ENCODE measurements at regions not wholly inside any gene's neighbourhood (a gene's known extent, or its start where the extent isn't known, plus 50 kb on each side); places are given as distances from the start of the nearest gene placed in this dataset.
"Not testable (repeated sequence)": the region's sequence is repeated elsewhere in the genome, so short reads cannot be mapped to it uniquely, and the experiment has no call there.

DNA sequence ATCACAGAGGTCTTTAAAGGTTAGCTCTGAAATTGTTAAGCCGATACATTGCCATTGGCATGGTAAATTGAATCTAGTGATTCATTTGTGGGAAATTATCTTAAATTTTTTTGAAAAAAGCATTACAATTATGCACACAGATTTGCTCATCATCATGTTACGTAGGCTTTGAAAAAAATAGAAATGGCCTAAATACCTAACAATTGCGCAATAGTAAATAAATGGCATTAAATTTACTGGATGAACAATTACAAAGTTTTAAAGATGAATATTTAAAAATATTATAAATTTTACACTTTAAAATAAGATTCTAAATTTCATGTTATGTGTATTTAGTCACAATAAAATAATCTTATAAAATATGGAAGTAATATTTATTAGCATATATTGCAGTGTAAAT is 171.3 kb downstream of the RPRM start:
- DNase-seq (ENCODE audit: low read depth) = no peak

DNA sequence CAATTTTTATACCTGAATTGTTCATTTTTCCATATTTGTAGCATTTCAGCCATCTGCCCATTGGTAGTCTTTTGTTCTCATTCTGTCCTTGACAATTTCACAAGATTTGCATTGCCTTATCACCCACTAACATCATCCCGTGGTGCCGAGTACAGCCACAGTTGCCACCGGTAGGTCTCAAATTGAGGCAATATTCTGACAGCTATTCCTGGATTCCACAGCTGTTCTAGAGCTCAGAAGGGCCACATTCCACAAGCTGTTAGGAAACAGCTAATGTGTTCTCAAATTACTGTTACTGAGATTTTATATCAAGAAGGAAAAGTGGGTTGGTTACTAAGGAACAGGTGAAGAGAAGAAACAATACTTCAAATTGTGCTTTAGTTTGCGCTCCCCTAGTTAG is 178.8 kb downstream of the RPRM start:
- DNase-seq (ENCODE audit: low read depth) = no peak

DNA sequence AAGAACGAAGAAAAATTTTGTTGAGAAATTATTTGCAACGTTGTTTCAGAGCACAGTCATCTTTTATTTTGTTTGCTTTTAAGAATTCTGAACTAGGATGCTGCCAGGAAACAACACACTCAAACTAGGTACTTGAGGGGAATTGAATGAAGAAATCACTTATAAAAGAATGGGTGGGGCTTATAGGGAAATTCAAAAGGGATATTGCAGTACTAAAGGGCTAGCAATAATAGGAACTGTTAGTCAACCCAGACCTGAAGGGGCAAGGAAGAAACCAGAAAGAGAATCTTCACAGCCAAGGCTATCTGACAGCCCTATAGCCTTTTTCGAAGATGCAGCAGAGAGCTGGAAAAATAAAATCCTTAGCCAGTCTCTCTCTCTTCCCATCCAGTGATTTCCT is 179.3 kb downstream of the RPRM start:
- DNase-seq (ENCODE audit: low read depth) = no peak

DNA sequence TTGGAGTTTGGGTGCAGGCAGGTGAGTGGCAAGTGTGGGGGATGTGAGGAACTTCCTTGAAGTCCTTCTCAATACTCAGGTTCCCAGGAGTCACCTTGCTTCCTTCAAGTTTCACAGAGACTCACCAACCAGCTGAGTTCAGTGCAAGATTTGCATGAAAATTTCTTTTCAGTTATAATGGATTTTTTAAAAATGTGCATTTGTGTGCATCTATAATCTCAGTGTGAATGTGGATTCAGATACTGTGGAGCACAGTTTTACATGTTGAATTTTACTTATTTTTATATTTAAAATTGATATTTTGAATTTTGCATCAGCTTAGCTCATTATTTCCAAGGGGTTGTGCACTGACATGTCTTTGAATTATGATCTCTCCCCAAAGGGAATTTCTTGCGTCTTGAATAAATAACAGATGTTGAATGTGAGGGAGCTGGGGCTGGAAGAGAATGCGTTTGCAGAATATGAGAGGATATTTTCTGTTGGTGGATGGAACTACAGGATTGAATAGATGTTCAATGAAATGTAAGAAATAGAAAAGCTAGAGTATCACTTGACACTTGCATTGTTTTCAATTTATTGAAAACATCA is 184.3 kb downstream of the RPRM start:
- no peak for DNase-seq (ENCODE audit: low read depth)

DNA sequence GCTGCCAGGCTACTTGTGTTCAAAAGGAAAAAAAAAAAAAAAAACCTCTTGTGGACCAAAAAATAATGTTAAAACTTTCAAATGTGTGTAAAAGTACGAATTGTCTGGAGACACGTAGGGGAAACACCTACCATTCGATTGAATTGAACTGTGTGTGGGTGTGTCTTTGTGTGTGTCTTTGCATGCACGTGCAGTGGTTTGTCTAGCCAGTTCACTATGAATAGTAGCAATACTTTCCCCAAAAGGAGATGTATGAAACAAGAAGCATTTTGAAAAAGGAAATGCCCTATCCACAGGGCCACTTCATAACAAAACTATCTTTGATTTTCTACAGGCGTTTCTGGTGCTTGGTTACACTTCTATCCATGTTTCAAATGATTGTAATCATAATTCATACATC is 186.8 kb downstream of the RPRM start:
- DNase-seq (ENCODE audit: low read depth) = no peak

DNA sequence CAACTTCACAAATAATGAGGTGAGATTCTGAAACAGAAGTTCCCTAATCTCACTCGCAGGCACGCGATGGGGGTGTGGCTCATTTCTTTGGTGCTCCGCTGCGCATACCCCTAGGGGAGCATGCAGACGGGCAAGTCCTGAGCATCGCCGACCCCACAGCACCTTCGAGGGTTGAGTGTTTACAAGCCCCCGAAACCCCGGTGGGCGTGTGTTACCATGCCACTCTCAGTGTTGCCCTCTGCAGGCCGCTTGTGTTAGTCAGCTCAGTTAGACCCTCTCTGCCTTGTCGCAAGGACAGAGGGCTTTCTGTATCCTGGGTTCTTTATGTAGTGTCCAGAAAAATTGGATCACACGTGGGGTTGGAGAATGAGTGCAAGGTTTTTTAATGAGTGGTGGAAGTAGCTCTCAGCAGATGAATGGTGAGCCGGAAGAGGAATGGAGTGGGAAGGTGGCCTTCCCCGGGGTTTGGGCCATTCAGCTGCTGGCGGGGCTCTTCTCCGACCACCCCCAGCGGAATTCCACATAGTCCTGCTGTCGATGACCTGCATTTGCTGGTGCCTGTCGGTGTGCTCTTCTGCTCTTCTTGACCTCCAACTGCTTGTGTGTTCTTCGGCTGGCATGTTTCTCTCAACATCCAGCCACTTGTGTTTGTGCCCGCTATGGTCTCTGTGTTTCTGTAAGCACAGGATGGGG is 191.3 kb downstream of the RPRM start:
- no peak for DNase-seq (ENCODE audit: low read depth)

DNA sequence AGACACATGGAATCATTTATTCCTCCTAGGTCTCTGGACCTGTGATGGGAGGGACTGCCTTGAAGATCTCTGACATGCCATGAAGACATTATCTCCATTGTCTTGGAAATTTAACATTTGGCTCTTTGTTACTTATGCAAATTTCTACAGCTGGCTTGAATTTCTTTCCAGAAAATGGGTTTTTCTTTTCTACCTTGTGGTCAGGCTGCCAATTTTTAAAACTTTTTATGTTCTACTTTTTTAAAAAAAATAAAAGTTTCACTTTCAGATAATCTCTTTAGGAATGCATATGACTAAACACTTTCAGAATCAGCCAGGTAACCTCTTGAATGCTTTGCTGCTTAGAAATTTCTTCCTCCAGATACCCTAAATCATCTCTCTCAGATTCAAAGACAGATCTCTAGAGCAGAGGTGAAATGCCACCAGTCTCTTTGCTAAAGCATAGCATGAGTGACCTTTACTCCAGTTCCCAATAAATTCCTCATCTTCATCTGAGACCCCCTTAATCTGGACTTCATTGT is 209.6 kb downstream of the RPRM start:
- DNase-seq (ENCODE audit: low read depth) = no peak

DNA sequence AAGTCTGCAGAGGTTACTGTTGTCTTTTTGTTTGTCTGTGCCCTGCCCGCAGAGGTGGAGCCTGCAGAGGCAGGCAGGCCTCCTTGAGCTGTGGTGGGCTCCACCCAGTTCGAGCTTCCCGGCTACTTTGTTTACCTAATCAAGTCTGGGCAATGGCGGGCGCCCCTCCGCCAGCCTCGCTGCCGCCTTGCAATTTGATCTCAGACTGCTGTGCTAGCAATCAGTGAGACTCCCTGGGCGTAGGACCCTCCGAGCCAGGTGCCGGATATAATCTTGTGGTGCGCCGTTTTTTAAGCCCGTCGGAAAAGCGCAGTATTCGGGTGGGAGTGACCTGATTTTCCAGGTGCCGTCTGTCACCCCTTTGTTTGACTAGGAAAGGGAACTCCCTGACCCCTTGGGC is 221.7 kb downstream of the RPRM start:
- DNase-seq (ENCODE audit: low read depth) = not testable (repeated sequence)

DNA sequence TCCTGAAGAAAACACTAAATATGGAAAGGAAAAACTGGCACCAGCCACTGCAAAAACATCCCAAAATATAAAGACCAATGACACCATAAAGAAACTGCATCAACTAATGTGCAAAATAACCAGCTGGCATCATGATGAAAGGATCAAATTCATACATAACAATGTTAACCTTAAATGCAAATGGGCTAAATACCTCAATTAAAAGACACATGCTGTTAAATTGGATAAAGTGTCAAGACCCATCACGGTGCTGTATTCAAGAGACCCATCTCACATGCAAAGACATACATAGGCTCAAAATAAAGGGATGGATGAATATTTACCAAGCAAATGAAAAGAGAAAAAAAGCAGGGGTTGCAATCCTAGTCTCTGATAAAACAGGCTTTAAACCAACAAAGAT is 231.9 kb downstream of the RPRM start:
- not testable (repeated sequence) for DNase-seq (ENCODE audit: low read depth)

DNA sequence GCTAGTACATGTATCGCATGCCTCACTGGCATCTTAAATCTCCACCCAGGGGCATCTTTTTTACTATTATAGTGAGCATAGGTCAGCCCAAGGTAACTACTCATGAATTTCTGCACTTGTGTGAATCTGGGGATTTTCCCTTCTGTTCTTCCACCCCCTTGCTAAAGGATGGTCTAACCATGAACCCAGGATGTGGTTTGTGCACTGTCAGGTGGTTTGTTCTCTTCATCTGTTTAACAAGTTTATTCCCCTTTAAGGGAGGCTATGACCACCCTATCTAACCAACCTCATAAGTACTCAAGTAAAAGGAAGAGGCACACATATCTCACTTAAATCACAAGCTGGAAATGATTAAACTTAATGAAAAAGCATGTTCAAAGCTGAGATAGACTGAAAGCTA is 243.0 kb downstream of the RPRM start:
- no peak for DNase-seq (ENCODE audit: low read depth)

DNA sequence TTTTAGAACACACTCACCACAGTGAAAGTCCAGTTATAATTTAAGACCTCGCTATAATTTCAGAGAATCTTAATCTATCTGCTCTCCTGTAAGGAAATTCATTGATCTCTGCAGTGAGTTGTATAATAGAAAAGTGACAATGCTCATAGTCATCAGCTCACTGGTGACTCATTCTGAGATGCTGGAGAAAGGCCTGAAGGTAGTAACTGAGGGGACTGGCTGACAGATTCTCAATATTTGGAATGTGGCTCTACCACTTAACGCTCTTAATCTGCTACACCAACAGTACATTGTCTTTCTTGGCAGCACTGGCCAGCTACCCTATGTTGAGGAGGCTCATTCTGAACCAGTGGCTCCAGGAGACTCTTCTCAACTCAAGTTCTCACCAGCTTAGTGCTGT is 246.1 kb downstream of the RPRM start:
- no peak for DNase-seq (ENCODE audit: low read depth)

DNA sequence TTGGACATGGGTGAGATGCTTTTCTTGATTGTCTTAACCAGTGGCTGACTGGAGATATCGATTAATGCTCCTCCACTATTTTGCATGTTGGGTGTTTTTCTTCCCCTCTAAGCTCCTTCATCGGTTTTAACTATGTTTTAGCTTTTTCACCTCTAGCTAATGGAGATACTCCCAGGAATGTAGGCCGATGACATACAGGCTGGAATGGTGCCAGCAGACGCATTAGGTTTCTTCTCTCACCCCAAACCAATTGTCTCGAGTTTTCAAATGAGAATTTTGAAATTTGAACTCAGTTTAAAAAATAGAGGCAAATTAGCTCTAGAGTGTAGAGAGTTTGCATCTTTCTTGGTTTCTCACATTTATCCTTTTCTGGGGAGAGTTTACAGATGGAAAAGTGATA is 247.6 kb downstream of the RPRM start:
- no peak for DNase-seq (ENCODE audit: low read depth)

DNA sequence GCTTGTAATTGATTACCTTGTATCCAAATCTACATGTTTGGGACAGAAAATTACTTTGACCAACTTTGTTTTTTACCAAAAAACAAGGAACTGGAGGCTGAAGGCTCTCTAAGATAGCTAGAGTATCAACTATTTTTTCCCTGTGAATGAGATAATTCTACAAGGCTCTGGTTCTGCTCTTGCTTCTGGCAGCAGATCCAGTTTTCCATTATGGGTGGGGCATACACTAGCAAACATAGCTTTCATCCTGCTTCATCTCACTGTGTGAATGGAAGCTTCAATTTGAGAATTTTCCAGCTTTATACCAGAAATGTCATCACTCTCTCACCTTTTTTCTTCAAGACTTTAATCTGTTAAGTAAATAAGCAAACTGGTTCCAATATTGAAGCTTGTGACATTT is 249.7 kb downstream of the RPRM start:
- no peak for DNase-seq (ENCODE audit: low read depth)

DNA sequence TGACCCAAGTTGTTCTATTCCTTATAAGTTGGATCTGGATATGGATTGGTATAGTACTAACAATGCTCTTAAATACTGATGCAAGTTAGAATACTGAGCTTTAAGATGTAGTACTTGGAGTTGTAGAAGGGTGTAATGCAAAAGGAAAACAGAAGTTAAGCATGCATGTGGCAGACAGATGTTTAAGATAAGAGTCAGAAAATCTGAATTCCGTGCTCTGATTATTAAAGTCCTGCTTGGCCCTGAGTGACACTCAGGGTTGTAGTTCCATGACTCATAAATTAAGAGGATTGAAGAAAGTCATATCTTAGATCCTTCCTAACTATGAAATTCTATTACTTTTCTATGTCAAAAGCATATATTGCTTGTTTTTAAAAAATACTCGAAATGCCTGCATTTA is 250.6 kb downstream of the RPRM start:
- no peak for DNase-seq (ENCODE audit: low read depth)

DNA sequence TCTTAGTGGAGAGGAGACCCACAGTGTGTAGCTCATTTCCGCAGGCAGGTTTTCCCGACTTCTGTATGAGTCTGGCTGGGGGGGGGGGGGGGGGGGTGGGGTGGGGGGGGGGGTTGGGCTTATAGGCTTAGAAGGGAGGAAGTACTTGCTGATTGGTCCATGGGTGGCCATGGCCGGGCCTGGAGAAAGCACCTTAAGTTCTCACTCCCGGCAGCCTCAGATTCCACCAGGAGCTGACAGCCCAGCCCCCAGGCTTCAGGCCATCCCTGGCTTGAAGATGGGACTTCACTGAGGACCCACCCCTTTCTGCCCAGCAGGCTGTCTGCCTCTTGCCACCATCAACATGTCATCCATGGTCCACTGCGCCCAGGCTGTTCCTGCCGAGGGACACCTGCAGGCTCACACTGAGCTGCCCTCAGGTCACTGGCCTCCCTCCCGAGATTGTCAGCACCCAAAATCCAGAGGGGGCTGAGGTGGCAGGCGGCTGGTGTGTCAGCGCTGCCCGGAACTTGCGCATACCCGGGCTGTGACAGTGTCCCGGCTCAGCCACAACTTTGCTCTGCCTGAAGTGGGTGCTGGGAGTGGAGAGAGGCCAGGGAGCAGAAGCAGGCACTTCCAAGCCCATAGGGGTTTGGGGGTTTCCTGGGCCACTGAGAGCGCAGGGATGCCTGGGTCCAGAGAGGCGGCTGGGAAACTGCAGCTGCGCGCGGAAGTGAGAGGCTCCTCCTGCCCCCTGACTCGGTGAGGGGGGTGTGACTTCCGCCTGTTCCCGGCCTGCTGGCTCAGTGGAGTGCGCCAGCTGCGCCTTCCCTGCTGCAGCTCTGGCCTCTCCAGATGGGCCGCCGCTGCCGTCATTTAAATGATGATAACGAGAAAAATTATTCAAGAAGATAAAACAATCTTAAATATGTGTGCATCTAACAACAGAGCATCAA is 256.1 kb downstream of the RPRM start:
- DNase-seq (ENCODE audit: low read depth) = no peak

DNA sequence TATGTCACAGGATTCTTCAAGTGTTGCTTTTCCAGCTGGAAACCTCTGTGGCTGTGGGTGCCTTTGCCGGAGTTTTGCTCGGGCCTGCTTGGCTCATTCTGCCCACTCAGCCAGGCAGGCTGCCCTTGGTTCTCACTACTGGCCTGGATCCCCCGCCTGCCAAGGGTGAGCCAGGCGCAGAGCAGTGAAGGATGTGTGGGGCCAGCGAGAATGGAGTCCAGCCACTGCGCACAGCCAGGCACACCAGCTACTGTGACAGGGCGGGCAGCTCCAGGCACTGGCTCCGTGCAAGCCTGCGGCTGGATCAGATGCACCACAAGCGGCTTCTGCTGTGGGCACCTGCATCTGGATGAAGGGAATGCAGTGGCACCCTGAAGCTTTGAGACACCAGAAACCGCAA is 257.1 kb downstream of the RPRM start:
- no peak for DNase-seq (ENCODE audit: low read depth)

DNA sequence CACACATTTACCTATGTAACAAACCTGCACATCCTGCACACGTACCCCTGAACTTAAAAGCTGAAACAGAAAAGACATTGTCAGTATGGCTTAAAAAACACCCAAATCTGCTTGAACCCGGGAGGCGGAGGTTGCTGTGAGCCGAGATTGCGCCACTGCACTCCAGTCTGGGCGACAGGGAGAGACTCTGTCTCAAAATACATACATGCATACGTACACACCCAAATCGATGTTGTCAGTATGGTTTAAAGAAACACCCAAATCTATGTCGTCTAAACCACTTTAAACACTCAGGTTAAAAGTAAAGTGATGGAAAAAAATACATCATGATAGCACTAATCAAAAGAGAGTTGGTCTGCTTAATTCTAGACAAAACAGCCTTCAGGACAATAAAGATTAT is 257.5 kb downstream of the RPRM start:
- DNase-seq (ENCODE audit: low read depth) = no peak

DNA sequence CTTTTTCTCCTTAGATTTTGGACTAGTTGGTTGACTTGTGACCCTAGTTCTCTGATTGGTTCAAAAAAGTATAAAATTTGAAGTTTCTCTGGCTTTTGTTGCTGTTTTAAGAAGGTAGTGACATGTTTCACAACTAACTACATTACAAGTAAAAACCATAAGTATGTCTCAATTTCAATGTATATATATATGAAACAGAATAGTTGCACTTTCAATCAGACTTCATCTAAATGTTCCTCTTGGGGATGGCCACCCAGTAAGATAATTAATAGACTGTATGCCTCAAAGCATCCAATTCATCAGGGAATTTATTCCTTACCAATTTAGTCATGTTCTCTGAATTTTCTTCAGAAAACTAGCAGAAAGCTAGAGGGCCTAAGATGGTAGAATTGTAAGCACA is 259.7 kb downstream of the RPRM start:
- no peak for DNase-seq (ENCODE audit: low read depth)

DNA sequence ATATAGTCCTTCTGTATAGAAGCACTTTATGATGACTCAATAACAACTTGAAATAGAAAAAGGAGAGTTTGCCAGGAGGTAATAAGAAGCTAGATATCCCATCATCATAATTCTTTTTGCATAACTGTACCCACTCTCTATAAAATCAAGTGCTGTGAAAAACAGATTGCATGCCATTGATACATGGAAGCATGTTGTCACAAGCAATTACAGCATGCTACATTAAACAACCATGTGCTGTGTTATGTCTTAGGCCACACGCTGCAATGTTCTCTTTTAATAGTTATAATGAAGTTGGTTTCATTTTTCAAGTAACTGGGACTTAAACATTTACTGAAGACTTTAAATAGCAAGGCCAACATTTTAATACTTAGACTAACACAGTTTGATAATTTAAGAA is 264.2 kb downstream of the RPRM start:
- DNase-seq (ENCODE audit: low read depth) = no peak

DNA sequence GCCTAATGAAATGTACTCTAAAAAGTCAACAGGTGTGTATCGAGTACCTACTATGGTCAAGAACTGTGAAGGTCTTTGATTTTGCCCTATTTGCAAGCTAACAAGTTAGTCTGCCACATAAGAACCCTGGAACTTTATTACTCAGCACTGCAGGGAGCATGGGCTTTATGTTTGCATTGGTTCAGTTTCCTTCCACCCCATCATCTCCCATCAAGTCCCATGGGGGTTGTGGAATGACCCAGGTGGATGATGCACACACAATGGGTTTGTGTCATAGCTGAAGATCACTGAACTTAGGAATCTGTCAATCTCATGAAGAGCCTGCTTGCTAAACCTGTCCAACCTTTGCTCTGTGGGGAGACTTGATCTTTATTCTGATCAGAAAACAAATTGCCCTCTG is 265.5 kb downstream of the RPRM start:
- no peak for DNase-seq (ENCODE audit: low read depth)

DNA sequence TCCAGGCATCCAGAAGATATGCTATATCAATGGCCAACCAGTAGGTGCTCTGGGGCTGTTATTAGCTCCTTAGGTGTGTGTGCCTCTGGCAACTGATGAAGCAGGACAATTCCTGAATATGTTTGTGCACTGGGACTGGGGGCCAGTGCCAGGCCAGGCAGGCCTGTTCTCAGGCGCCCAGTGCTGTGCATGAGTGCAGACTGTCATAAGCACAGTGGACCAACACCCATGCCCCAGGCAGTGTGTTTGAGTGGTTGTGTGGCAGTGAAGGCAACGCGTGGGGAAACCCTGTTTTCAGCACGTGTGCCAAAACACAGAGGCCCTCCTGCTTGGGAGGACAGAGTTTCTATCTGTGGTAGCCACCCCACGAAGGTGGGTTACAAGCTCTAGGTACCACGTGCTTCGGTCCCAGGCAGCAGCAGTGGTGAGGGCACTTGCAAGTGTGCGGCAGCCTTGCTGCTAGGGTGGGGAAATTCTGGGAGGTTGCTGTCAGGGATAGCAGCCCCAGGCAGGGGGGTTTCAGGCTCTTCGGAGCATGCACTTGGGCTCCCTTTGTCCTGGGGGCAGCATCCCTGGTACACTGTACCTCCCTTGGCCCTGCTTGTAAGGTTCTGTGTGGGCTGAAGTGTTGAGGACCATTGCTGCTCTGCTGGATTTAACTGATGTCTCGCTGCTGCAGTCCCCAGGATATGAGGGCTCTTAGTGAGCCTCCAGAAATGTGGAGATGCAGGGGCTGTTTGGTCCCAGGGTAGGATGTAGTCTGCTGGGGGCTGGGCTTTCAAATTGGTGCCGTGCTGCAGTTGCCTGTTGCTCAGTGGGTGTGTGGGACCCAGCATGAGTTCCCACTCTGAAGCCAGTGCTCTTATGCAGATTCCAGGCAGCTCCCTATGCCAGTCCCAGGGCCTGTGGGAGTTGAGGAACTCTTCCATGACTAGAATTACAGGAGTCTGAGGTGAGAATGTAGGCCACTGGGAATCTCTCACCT is 280.9 kb downstream of the RPRM start:
- no peak for DNase-seq (ENCODE audit: low read depth)
